Body of pancreas (tissue), 4 donors: ENCODE measurements at regions not wholly inside any gene's neighbourhood (a gene's known extent, or its start where the extent isn't known, plus 50 kb on each side); places are given as distances from the start of the nearest gene placed in this dataset.

Experiments used
- POLR2A ChIP-seq, 3 donors: fragments of 450-650 bp; IDR thresholded peaks; one replicate each; pipeline ENCODE4 v1.6.1; 2016; ENCODE audit warnings: antibody characterized with exemption in 3 of 3, mild to moderate bottlenecking in 2 of 3
- TF ChIP-seq, protein P1 (sequence below), 7 experiments: fragments of 450-650 bp in 4 of 7; fragments of 200-600 bp in 3 of 7; sonication (generic) in 3 of 7; IDR thresholded peaks; one replicate each; pipeline ENCODE4 v1.5.1; 2016 to 2019; ENCODE audit warnings: antibody characterized with exemption in 7 of 7

DNA sequence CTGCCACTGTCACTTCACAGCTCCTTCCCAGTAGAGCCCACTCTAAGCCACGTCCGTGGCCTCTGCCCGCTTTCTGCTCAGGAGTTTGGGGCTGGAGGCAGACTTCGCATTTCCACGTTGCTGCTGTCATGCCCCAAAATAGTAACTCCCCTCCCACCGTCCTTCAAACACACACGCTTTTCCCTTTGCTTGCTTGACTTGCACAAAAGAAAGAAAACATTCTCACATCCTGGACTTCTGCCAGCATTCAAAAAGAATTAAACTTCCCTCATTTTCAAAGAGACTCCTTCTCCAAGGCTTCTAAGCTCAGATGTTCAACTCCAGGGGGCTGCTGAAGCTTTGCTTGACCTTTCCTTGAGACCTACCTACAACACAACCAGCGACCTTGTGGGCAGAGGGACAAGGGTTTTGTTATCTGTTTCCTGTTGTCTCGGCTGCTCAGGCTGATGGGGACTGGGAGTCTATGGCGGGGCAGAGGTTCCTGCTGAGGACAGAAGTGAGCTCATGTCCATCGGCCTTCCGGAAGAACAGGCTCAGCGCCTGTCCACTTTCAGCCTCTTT is 263.8 kb upstream of the FOXQ1 start:
- TF ChIP-seq POLR2A (IDR thresholded peaks at IDR 0.05): no peak
- TF ChIP-seq, protein P1, sequence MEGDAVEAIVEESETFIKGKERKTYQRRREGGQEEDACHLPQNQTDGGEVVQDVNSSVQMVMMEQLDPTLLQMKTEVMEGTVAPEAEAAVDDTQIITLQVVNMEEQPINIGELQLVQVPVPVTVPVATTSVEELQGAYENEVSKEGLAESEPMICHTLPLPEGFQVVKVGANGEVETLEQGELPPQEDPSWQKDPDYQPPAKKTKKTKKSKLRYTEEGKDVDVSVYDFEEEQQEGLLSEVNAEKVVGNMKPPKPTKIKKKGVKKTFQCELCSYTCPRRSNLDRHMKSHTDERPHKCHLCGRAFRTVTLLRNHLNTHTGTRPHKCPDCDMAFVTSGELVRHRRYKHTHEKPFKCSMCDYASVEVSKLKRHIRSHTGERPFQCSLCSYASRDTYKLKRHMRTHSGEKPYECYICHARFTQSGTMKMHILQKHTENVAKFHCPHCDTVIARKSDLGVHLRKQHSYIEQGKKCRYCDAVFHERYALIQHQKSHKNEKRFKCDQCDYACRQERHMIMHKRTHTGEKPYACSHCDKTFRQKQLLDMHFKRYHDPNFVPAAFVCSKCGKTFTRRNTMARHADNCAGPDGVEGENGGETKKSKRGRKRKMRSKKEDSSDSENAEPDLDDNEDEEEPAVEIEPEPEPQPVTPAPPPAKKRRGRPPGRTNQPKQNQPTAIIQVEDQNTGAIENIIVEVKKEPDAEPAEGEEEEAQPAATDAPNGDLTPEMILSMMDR (IDR thresholded peaks at IDR 0.05): no peak
